Mesenchymal stem cell (in vitro differentiated cells and primary cell): ENCODE measurements at regions not wholly inside any gene's neighbourhood (a gene's known extent, or its start where the extent isn't known, plus 50 kb on each side); places are given as distances from the start of the nearest gene placed in this dataset.

ENCODE experiments used
- DNase-seq: peaks from one replicate; pipeline ENCODE4 v3.0.0-alpha.2; 2013
- H2AFZ ChIP-seq: one replicate; pipeline ENCODE4 v1.6.1; 2013; ENCODE audit warnings: low read depth, mild to moderate bottlenecking, control low read depth, inconsistent platforms, low read length, moderate library complexity
- H2AK5ac ChIP-seq: 2 replicates; pipeline ENCODE4 v1.6.1; 2013; ENCODE audit warnings: low read length, moderate library complexity, mild to moderate bottlenecking, inconsistent platforms; ENCODE audit not compliant: severe bottlenecking
- H2BK120ac ChIP-seq: one replicate; pipeline ENCODE4 v1.6.1; 2013; ENCODE audit warnings: low read depth, mild to moderate bottlenecking, inconsistent platforms, low read length, moderate library complexity
- H2BK12ac ChIP-seq, 2 experiments: one replicate each; pipeline ENCODE4 v1.6.1; 2013; ENCODE audit warnings: inconsistent platforms in 2 of 2, low read length in 2 of 2, mild to moderate bottlenecking in 2 of 2, moderate library complexity in 2 of 2, control low read depth in 1 of 2
- H2BK15ac ChIP-seq: one replicate; pipeline ENCODE4 v1.6.1; 2013; ENCODE audit warnings: mild to moderate bottlenecking, low read depth, inconsistent platforms; ENCODE audit not compliant: poor library complexity, severe bottlenecking
- H2BK5ac ChIP-seq: 2 replicates; pipeline ENCODE4 v1.6.1; 2013; ENCODE audit warnings: low read depth, mild to moderate bottlenecking, low read length, control low read depth, inconsistent platforms; ENCODE audit not compliant: poor library complexity, severe bottlenecking
- H3K14ac ChIP-seq, 2 experiments: one replicate each; pipeline ENCODE4 v1.6.1; 2013; ENCODE audit warnings: inconsistent platforms in 2 of 2, low read length in 2 of 2, control low read depth in 1 of 2, mild to moderate bottlenecking in 1 of 2, moderate library complexity in 1 of 2
- H3K18ac ChIP-seq, 2 experiments: one replicate each; pipeline ENCODE4 v1.6.1; 2013; ENCODE audit warnings: inconsistent platforms in 2 of 2, low read length in 2 of 2, control low read depth in 1 of 2, low read depth in 1 of 2, mild to moderate bottlenecking in 1 of 2
- H3K23ac ChIP-seq, 2 experiments: one replicate each; pipeline ENCODE4 v1.6.1; 2013; ENCODE audit warnings: inconsistent platforms in 2 of 2, low read length in 2 of 2, mild to moderate bottlenecking in 2 of 2, moderate library complexity in 2 of 2, control low read depth in 1 of 2
- H3K27ac ChIP-seq: 2 replicates; pipeline ENCODE4 v1.5.1; 2013; ENCODE audit warnings: mild to moderate bottlenecking, moderate library complexity, low read length, control low read depth, inconsistent platforms; ENCODE audit not compliant: poor library complexity, severe bottlenecking
- H3K27me3 ChIP-seq, 2 experiments: 2 replicates each; pipeline versions ENCODE4 v1.6.1 to v1.7.0; 2013; ENCODE audit warnings: low read length in 2 of 2, mild to moderate bottlenecking in 2 of 2, moderate library complexity in 2 of 2, control low read depth in 1 of 2, inconsistent platforms in 1 of 2; ENCODE audit not compliant: control insufficient read depth in 1 of 2, insufficient read depth in 1 of 2
- H3K36me3 ChIP-seq, 2 experiments: 2 replicates each; pipeline versions ENCODE4 v1.6.1 to v1.7.0; 2013; ENCODE audit warnings: low read length in 2 of 2, control low read depth in 1 of 2, inconsistent platforms in 1 of 2, low read depth in 1 of 2, mild to moderate bottlenecking in 1 of 2; ENCODE audit not compliant: insufficient read depth in 2 of 2, control insufficient read depth in 1 of 2
- H3K4ac ChIP-seq, 2 experiments: one replicate each; pipeline ENCODE4 v1.6.1; 2013; ENCODE audit warnings: inconsistent platforms in 2 of 2, low read length in 2 of 2, mild to moderate bottlenecking in 2 of 2, moderate library complexity in 2 of 2, control low read depth in 1 of 2, low read depth in 1 of 2
- H3K4me1 ChIP-seq: 2 replicates; pipeline ENCODE4 v1.6.1; 2013; ENCODE audit warnings: low read depth, low read length, control low read depth; ENCODE audit not compliant: control insufficient read depth, insufficient read depth
- H3K4me2 ChIP-seq: 2 replicates; pipeline ENCODE4 v1.6.1; 2013; ENCODE audit warnings: low read length, mild to moderate bottlenecking, inconsistent platforms; ENCODE audit not compliant: poor library complexity, severe bottlenecking
- H3K4me3 ChIP-seq, 2 experiments: 2 replicates each; pipeline versions ENCODE4 v1.5.1 to v1.7.0; 2013; ENCODE audit warnings: low read length in 2 of 2, mild to moderate bottlenecking in 2 of 2, control low read depth in 1 of 2, low read depth in 1 of 2; ENCODE audit not compliant: insufficient read depth in 1 of 2
- H3K79me1 ChIP-seq: replicated peaks from 2 replicates; pipeline ENCODE4 v1.6.1; 2013; ENCODE audit warnings: mild to moderate bottlenecking, control low read depth, low read length, inconsistent platforms; ENCODE audit not compliant: poor library complexity, severe bottlenecking
- H3K9ac ChIP-seq: 2 replicates; pipeline ENCODE4 v1.7.0; 2013; ENCODE audit warnings: mild to moderate bottlenecking, low read length, moderate library complexity
- H3K9me3 ChIP-seq: 2 replicates; pipeline ENCODE4 v1.7.0; 2013; ENCODE audit warnings: mild to moderate bottlenecking, low read length; ENCODE audit not compliant: control insufficient read depth
- H4K8ac ChIP-seq: one replicate; pipeline ENCODE4 v1.6.1; 2013; ENCODE audit warnings: inconsistent platforms, mild to moderate bottlenecking, low read length, moderate library complexity
- H4K91ac ChIP-seq: one replicate; pipeline ENCODE4 v1.6.1; 2013; ENCODE audit warnings: mild to moderate bottlenecking, low read length, inconsistent platforms
- WGBS: methylation state at CpG from one replicate; pipeline ENCODE4 v1.1.7; 2013; ENCODE audit warnings: mixed read lengths; 5-methylcytosine and 5-hydroxymethylcytosine counted together

DNA sequence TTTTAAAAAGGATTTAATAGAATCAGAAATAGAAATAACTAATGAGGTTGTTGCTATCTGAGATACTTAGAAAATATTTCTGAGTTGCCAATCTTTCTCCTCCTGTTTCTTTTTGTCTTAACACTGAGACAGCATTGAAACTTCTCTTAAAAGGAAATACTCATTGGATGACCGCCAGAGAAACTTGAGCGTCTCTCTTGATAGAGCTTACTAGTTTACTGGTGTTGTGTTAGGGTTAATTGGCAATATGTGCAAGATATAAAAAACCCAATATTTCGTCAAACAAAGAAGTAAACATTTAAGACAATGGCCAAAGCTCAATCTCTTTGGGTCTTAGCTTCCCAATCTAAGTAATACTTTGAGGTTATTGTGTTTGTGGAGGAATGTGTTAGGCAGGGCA is 176.4 kb upstream of the CHD1 start:
- no peak overlapping the region for H2AK5ac ChIP-seq
- H3K27me3 ChIP-seq = no peaks in the 10 kb centered on the region
- H3K18ac ChIP-seq = no peak overlapping the region
- H3K9ac ChIP-seq = no peak overlapping the region
- H2BK15ac ChIP-seq = no peak overlapping the region
- H3K4ac ChIP-seq = no peak overlapping the region
- no peak overlapping the region for H3K27ac ChIP-seq
- H3K4me3 ChIP-seq = no peak overlapping the region
- no peaks in the 10 kb centered on the region for H3K79me1 ChIP-seq
- H3K4me1 ChIP-seq = no peaks in the 10 kb centered on the region
- H3K36me3 ChIP-seq = no peaks in the 10 kb centered on the region
- no CpG with 5 or more reads among the region's 3 CpGs for WGBS
- no peak overlapping the region for H2BK12ac ChIP-seq
- no peak overlapping the region for H3K14ac ChIP-seq
- H3K4me2 ChIP-seq = no peak overlapping the region
- H4K8ac ChIP-seq = no peak overlapping the region
- H2BK5ac ChIP-seq = no peak overlapping the region
- H2BK120ac ChIP-seq = no peak overlapping the region
- no peaks in the 10 kb centered on the region for H3K9me3 ChIP-seq
- DNase-seq = peak; percentile 33
- H4K91ac ChIP-seq = no peak overlapping the region
- H2AFZ ChIP-seq = no peak overlapping the region
- H3K23ac ChIP-seq = no peak overlapping the region

DNA sequence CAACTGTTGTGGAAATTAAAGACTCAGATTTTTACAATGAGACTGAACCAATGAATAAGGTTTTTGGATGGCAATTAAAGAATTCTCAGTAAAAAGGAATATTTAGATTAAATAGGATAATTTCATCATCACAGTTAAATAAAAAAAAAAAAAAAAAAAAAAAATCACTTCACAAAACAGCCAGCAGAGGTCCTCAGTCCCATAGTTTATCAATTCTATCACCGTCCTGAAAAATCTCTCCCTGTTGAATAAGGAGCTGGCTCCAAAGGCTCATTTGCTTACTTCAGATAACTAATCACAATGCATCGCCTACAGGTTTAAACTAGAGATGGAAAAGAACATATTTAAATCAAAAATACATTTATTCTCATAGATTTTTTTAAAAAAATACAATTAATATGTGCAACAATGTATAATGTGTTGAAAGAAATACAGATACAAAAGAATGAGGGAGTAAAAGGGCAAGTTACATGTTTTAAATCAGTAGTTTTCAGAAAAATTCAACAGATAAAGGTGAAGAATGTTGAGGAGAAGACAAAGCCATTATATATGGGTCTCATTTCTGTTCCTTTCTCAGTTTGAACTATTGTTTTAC is 175.8 kb upstream of the CHD1 start:
- Histone ChIP-seq H3K4me3 (no peak overlapping the region), H3K9me3 (no peaks in the 10 kb centered on the region), H2BK15ac (no peak overlapping the region), H3K4me1 (no peaks in the 10 kb centered on the region), H3K27me3 (no peaks in the 10 kb centered on the region), H3K14ac (no peak overlapping the region), H3K9ac (no peak overlapping the region), H2BK5ac (no peak overlapping the region), H3K79me1 (no peaks in the 10 kb centered on the region), H4K8ac (no peak overlapping the region), H2AFZ (no peak overlapping the region), H3K36me3 (no peaks in the 10 kb centered on the region), H3K23ac (no peak overlapping the region), H3K27ac (no peak overlapping the region), H3K18ac (no peak overlapping the region), H3K4me2 (no peak overlapping the region), H2BK120ac (no peak overlapping the region), H2BK12ac (no peak overlapping the region), H2AK5ac (no peak overlapping the region), H3K4ac (no peak overlapping the region), H4K91ac (no peak overlapping the region)
- WGBS = 20% methylated on average over 1 of the region's 2 CpGs
- peak; percentile 47 for DNase-seq

DNA sequence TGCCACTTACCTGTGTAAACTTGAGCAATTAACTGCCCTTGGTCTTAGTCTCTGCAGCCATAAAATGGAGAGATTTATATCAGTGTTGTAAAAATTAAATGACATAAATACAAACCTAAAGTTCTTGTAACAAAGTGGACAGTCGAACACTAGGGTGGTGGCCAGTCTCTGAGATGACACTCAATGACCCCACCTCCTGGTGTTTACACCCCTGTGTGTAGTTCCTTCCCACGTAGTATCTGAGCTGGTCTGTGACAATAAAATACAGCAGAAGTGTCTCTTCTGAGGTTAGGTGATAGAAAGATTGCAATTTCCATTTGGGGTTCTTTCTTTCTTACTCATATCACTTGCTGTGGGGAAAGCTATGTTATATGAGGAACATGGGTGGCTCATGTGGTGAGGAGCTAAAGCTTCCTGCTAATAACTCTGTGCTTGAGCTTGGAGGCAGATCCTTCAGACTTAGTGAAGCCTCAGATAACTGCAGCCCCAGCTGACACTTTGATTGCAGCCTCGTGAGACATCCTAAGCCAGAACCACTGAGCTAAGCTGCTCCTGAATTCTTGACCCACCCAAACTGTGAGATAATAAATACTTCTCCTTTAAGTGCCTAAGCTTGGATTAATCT is 173.4 kb upstream of the CHD1 start:
- Histone ChIP-seq H3K9me3 (no peaks in the 10 kb centered on the region), H4K8ac (no peak overlapping the region), H3K4me1 (no peaks in the 10 kb centered on the region), H3K14ac (no peak overlapping the region), H2BK12ac (no peak overlapping the region), H2AFZ (no peak overlapping the region), H3K18ac (no peak overlapping the region), H3K27me3 (peaks cover 0 to 4% of the 10 kb centered on the region in 2 experiments), H3K79me1 (no peaks in the 10 kb centered on the region), H3K23ac (no peak overlapping the region), H3K9ac (no peak overlapping the region), H3K4me3 (no peak overlapping the region), H3K4ac (no peak overlapping the region), H3K36me3 (no peaks in the 10 kb centered on the region), H3K4me2 (no peak overlapping the region), H2AK5ac (no peak overlapping the region), H2BK15ac (no peak overlapping the region), H2BK5ac (no peak overlapping the region), H2BK120ac (no peak overlapping the region), H4K91ac (no peak overlapping the region), H3K27ac (no peak overlapping the region)
- WGBS = 46% methylated on average over 2 of the region's 3 CpGs
- no peak for DNase-seq

GRCh38 chr5:99099691-99100090 is 170.9 kb upstream of the CHD1 start:
- no peak overlapping the region for H3K4me3 ChIP-seq
- H2AK5ac ChIP-seq = no peak overlapping the region
- H3K9ac ChIP-seq = no peak overlapping the region

More at GRCh38 chr5:99099691-99100090, 170.9 kb upstream of the CHD1 start:
- Histone ChIP-seq H2BK5ac (no peak overlapping the region), H3K4me2 (no peak overlapping the region), H3K14ac (no peak overlapping the region), H3K27me3 (peaks cover 0 to 4% of the 10 kb centered on the region in 2 experiments), H4K91ac (no peak overlapping the region), H2AFZ (no peak overlapping the region), H3K4ac (no peak overlapping the region), H3K27ac (no peak overlapping the region), H4K8ac (no peak overlapping the region), H3K4me1 (no peaks in the 10 kb centered on the region), H3K36me3 (no peaks in the 10 kb centered on the region), H3K23ac (no peak overlapping the region), H3K18ac (no peak overlapping the region), H3K9me3 (no peaks in the 10 kb centered on the region), H2BK120ac (no peak overlapping the region), H2BK12ac (no peak overlapping the region), H3K79me1 (no peaks in the 10 kb centered on the region), H2BK15ac (no peak overlapping the region)
- no peak for DNase-seq
